NCI-H82 treated with DMSO at 0.1 percent for 48 hours (cell line): ENCODE measurements at regions not wholly inside any gene's neighbourhood (a gene's known extent, or its start where the extent isn't known, plus 50 kb on each side); places are given as distances from the start of the nearest gene placed in this dataset.

Experiments
- DNase-seq: peaks from one replicate; lab custom pipeline; 2025; ENCODE audit not compliant: unreplicated experiment; lab: John Stamatoyannopoulos, UW

DNA sequence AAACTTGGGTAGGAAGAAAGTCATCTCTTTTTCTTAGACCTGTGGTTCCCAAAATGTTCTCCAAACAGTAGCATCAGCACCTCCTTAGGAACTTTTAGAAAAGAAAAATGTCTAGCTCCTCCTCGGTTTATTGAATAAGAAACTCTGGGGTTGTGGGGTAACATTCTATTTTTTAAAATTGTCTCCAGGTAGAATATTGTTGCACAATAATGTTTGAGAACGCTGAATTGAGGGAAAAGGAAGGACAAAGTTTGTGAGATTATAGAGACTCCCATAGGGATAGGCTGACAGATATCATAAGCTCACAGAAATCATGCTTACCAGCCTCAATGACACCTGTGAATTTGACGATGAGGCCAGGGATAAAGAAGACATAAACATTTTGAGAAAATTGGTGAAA lies 1199.0 kb upstream of the CDH6 start:
- DNase-seq: no peak

DNA sequence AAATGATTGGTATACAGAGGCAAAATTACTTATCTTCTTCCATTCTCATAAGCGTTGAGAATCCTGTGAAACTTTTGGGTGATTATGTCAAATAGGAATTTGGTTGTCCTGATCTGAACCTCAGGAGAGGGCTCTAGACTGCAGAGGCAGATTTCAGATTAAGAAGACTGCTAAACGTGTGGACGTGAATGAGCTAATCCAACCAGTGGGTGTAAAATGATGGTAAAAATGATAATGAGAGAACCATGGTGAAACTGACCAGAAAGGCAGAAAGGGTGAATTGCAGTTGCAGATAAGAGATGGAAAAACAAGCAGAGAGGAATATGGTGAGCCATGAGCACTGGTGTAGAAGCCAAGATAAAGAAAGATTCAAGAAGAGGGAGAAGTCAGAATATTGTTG lies 1200.2 kb upstream of the CDH6 start:
- no peak for DNase-seq

DNA sequence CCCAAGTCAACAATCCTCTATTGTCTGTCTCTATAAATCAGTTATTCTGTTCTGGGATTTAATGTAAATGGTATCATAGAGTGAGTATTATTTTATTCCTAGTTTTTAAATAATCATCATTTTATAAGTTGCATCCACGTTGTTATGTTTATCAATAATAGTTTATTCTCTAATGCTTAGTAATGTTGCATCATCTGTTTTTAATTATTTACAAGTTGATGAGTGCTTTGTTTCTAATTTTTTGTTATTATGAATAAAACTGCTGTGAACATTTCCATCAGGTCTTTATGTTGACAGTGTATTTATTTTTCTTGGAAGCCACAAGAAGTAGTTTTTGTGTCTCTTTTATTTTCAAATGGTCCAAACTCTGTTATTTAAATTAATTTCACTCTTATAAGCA lies 1201.2 kb upstream of the CDH6 start:
- DNase-seq: no peak

DNA sequence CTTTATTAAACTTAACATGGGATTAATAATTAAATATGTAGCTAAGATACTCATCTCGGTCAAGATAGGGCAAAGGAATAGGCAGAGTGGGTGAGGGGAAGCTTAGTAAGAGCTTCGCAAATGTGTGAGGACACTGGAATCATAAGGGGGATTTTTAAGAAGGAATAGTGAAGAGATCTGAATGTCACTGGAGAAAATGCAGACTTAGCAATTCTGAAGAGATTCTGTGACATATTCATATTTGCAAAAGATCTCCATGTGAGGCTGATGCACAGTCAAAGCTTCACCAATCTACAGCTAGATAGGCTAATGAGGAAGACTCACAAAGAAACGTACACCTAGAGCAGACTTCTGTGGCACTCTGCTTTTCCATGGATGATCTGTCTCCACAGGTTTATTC lies 1202.8 kb upstream of the CDH6 start:
- DNase-seq: no peak

DNA sequence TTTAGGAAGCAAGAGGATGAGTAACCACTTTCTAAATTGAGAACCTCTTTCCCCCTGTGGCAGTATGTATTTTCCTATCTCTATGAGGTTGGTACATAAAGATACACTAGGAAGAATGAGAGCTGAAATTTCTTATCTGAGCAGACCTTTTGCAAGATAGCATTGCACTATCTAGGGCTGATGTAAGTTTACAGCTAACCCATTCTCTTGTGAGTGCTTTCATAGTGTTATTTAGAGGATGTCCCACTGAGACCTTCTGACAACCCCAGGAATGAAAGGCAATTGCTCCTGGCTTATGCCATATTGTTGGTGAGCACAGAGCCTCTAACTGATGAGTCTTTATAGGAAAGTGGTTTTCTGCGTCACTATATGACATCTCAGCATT lies 1209.3 kb upstream of the CDH6 start:
- DNase-seq: no peak

DNA sequence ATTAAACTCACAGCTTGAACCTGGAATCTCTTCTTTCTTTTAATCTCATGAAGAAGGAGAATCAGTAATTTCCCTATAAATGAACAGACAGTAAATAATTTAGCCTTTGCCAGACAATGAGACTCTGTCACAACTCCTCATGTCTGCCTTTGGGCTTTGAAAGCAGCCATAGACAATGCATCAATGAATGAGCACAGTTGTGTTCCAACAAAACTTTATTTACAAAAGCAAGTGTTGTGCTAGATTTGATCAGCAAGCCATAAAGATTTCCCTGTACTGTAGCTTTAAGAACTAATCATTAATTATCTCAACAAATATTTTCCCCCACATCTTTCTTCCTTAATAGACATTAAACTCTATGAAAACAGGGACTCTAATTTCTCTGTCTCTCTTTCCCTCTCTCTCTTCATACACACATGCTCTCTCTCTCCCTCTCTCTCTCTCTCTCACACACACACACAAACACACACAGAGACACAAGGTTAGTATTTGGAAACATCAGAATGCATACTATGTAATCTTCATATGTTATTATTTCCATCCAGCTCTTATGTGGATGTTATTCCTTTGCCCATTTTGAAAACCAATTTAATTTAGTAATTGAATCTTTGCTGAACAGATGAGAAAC lies 1209.8 kb upstream of the CDH6 start:
- DNase-seq: no peak

DNA sequence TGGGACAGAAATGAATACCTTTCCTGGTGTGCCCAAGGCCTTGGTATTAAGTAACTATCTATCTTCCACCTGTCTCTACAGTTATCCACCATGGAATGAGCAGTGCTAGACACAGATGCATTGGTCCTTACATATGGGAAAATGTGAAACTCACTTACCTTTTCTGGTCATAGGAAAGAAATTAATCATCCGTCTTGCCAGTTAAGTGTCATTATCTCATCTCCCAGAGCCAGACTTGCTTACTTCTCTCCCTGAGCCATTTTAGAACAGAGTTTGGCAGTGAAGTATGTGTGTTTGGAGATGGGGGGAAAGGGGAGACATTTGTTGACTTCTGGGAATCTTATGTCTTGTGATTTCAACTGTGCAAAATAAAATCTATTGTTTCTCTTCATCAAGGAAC lies 1211.0 kb upstream of the CDH6 start:
- no peak for DNase-seq

DNA sequence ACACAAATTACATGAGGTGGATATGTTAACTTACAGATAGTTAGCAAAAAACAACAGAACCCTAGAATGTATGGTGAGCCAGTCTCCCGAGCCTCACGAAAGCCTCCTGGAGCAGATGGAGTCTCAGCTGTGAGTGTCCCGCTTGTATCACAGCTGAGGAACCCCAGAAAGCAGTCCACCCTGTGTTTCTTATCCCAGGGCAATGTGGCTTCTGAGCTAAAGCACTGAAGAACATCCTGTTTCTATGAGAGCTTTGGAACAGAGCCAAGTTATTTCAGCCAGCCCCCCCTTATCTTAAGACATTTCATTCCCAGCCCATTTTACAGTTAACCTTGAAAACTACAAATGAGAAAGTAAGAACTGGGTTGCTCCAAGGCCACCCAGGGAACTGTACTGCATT lies 1220.9 kb upstream of the CDH6 start:
- no peak for DNase-seq

DNA sequence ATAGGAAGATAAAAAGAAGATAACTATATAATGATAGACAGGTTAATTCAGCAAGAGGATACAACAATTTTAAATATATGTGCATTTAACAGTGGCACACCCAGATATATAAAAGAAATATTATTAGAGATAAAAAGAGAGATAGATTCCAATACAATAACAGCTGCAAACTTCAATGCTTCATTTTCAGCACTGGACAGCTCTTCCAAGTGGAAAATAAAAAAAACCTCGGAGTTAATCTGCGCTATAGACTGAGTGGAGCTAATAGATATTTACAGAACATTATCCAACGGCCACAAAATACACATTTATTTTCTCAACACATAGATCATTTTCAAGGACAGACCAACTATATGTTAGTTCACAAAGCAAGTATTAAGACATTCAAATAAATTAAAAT lies 1229.5 kb upstream of the CDH6 start:
- no peak for DNase-seq

DNA sequence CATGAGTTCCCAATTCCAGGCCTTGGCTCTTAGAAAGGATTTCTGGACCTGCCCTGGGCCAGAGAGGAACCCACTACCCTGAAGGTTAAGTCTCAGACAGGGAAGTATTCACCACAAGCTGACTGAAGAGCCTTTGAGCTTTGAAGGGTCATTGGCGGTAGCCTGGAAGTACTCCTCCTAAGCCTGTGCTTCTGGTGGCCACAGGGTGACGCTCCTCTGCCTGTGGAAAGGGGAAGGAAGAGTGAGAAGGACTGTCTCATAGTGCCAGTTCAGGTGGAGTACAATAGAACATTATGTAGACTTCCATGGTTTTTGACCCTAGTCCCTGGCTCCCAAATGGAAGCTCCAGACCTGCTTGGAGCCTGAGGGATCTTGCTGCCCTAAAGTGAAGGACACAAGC lies 1233.2 kb upstream of the CDH6 start:
- DNase-seq: no peak

DNA sequence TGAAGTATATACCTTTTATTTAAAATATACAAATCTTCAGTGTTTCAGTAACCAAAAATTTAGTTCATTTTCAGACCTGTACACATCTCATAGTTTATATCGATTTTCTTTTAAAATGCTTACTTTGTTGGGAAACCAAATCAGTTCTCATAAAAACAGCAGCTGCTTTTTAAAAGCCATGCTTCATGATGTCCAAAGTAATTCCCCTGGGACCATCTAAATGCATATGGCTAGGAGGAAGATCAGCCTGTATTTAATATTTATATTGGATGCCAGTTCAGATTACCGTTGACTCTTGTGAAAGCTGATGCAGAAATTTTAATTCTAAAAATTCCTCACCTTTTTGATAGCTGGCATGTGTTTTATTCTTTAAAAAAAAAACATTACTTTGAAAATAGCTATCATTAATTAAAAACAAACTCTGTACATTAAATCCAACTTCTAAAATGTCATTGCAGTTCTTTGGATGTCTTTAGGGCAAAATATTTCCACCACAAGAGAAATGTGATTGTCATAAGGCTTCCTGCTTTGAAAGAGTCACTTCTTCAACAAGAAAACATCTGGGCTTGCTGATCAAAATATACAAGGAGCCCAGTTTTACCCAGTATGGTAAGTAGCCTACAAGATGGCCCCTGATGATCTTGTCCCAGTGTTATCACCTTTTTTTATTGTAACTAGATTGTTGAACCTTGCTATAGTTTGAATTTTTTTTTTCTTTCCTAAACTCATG lies 1242.9 kb upstream of the CDH6 start:
- DNase-seq: no peak

DNA sequence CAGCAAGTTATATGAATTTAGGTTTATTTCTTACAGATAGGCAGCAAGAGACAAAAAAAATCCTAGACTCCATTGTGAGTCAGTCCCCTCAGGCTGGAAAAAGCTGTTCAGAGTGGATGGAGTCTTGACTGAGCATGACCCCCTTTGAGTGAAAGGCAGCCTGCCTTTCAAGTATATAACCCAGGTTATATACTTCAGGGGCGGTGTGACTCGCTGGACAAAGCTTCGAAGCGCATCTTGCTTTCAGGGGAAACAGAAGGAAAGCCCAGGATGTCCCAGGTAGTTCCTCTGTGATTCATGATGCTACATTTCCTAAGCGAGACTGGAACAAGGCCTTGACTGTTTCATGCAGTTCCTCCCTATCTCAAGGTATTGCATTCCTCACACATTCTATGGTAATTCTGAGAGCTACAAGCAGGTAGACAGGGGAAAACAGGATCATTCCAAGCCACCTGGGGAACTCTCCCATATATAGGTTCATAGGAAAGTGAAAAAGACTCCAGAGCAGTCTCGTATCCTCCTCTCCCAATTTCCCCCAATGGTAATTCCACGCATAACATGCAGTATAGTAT lies 1244.1 kb upstream of the CDH6 start:
- DNase-seq: no peak

DNA sequence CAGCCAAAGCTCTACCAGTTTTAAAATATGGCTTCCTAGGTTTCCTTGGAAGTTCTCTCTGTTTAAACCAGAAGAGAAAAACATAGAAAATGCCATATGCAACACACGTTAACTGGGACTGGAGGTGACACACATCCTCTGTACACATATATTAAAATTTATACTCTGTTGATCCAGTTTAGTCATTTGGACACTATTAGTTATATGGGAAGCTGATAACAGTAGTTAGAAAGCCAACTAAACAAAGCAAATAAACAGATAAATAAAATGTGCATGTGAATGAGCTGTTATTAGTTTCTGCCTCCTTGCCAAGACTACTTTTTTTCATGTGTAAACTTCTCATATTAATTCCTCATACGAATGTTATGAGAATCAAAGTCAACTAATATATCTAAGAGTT lies 1249.2 kb upstream of the CDH6 start:
- no peak for DNase-seq

DNA sequence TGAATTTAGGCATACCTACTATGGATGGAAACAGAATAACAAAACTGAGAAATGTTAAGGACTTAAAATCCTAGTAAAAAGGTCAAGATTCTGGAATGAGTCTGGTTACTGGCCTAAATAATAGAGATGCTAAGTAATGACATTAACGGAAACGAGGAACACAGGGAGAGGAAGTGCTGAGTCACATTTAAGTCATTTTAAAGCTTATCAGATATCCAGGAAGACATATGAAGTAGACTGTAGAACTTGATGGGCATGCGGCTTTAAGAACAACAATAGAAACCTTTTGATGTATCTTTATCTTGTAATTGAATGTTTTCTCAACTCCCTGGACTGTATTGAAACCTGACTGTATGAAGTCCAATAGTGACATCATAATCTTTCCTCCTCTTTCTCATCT lies 1251.4 kb upstream of the CDH6 start:
- DNase-seq: no peak

DNA sequence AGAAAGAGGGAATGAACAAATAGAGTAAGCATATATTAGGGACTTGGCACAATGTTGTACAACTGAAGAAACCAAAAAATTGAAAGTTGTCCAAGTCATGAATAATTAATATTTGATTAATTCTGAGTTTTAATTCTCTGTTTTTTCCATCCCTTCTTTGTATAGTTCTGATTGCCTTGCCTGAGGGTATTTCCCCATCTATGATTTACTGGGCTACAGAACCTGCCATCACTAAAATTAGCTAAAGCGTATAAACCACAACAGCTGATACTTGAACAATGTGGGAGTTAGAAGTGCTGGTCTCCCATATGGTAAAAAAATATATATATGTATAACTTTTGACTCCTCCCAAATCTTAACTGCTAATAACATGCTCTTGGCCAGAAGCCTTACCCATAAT lies 1253.5 kb upstream of the CDH6 start:
- DNase-seq: no peak

DNA sequence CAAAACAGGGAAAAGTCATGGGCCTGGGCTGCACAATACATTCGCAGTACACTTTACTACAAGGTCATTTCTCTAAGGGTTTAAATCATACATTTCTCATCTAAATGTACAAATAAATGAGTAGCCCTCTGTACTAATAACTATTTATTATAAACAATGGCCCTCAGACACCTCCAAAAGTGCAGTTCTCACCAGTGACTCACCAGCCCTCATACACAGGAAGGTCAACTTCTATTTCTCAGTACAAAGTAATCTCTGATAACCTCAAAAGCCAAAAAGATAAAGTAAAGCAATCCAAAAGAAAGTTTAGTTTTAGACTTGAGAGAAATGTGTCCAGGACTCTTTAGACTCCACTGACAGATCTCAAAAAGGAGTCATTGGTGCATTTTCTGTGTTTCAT lies 1258.1 kb upstream of the CDH6 start:
- no peak for DNase-seq

DNA sequence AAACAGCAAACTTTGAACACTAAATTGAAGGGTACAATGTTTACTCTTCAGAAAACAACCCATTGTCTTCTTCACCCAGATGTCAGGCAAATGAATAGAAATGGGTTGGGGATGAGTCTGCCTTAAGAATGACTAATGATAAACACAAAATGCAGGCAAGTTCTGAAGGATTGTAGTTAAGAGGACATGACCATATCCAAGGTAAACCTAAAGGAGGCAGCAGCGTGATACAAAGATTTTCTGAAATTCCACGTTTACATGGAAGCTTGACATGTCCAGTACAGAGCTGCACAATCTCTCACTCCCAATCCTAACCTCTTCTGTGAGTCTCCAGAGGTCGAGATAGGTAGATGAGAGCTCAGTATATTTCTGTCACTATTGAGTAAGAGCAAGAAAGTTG lies 1263.2 kb upstream of the CDH6 start:
- no peak for DNase-seq

DNA sequence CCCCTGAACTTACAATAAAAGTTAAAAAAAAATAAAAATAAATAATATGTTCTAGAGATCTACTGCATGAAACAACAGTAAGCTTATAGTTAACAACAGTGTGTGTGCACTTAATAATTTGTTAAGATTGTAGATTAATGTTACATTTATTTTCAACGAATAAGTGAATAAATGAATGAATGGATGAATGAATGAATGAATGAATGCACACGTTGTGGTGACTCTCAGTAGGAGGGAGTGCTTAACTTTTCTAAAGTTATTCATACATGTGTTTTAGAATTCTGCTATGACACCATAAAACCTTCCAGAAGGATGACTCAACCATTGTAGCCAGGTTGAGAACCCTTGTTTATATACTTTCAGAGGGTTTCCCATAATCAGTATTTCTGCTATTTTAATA lies 1269.4 kb upstream of the CDH6 start:
- no peak for DNase-seq

DNA sequence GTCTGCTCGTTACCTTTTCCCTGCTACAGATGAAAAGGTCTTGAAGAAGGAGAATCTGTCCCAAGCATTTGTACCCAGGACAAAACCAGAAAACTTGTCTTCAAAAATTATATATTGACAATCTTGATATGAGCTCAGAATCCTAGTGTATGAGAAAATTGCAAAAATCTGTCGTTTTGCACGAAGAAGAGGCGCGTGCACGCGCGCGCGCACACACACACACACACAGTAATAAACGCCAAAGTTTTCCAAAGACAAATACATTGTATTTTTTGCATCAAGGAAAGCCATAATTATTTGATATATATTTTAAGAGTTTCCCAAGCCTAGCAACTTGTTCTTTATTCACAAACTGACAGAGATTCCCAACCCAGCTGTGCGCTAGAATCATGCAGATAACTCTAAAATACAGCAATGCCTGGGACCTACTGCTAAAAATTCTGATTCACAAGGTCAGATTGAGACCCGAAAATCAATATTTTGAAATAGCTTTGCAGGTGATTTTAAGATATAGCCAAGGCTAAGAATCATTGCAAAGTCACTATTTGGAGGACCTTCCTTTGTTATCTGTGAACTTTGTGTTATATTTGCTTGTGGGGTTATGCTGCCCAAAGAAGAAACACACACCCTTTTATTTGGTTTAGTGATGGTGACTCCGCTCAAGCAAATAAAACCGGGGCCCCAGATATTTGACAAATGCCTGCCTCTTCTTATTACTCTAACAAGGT lies 1287.7 kb upstream of the CDH6 start:
- no peak for DNase-seq

DNA sequence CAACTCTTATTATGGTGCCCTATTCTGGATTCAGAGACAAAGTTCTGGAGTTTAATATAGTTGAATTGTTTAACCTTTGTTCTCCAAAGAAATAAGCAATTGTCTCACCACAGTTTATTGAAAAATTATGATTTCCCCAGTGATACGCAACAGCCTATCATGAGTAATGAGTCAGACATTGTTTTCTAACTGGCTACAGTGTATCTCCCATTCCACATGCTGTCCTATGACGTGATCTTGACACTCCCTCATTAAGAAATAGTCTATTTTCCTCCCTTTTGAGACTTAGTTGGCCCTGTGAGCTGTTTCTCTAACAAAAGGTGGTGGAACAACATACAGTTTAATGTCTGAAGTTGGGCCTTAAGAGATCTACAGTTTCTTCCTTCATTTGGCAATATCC lies 1290.6 kb upstream of the CDH6 start:
- no peak for DNase-seq

DNA sequence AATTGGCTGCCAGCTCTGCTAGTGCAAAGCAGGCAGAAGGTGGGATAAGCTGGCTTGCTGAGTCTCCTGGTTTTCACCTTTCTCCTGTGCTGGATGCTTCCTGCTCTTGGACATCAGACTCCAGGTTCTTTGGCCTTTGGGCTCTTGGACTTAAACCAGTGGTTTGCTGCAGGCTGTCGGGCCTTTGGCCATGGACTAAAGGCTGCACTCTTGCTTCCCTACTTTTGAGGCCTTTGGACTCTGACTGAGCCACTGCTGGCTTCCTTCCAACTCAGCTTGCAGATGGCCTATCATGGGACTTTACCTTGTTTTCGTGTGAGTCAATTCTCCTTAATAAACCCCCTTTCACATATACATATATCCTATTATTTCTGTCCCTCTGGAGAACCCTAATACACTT lies 1293.9 kb upstream of the CDH6 start:
- no peak for DNase-seq

DNA sequence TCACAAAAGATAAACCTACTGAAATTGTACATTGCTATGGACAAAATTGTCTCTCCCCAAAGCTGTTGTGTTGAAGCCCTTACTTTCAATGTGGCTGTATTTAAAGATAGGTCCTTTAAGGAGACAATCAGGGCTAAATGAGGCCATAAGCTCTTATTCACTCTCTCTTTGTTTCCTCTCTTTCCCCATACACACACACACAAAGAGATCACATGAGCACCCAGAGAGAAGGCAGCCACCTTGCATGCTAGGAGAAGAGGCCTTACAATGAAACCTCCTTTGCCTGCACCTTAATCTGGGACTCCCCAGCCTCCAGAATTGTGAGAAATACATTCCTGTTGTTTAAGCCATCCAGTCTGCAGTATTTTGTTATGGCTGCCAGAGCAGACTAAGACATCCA lies 1295.6 kb upstream of the CDH6 start:
- no peak for DNase-seq
